Left hindlimb (tissue), 1 donor: ENCODE measurements at regions not wholly inside any gene's neighbourhood (a gene's known extent, or its start where the extent isn't known, plus 50 kb on each side); places are given as distances from the start of the nearest gene placed in this dataset.

Experiments
- DNase-seq: peaks from one replicate; pipeline ENCODE4 v3.0.0-alpha.2; 2018

DNA sequence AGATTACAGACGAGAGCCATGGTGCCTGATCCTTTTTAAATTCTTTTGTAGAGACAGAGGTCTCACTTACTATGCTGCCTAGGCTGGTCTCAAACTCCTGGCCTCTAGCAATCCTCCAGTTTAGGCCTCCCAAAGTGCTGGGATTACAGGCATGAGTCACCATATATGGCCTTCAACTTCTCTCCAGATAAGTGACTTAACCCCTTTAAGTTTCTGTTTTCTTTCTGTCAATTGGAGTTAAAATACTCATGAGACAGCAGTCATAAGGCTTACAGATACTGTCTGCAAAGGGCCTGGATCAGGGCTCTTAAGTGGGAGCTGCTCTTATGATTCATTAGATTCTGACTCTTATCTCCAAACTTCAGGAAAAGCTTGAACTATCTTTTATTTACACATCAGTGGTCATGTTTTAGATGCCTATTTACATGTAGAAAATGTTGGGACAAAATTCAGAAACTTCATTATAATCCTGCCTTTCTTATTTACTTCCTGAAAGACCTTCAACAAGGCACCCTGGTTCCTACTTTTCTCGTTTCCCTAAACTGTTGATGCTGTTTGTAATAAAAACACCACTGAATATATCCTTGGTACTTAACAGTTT is 271.5 kb upstream of the TBX3 start:
- DNase-seq, result no peak

- no peak for DNase-seq
Observed at GRCh38 chr12:114954511-114955055, 270.6 kb upstream of the TBX3 start.

DNA sequence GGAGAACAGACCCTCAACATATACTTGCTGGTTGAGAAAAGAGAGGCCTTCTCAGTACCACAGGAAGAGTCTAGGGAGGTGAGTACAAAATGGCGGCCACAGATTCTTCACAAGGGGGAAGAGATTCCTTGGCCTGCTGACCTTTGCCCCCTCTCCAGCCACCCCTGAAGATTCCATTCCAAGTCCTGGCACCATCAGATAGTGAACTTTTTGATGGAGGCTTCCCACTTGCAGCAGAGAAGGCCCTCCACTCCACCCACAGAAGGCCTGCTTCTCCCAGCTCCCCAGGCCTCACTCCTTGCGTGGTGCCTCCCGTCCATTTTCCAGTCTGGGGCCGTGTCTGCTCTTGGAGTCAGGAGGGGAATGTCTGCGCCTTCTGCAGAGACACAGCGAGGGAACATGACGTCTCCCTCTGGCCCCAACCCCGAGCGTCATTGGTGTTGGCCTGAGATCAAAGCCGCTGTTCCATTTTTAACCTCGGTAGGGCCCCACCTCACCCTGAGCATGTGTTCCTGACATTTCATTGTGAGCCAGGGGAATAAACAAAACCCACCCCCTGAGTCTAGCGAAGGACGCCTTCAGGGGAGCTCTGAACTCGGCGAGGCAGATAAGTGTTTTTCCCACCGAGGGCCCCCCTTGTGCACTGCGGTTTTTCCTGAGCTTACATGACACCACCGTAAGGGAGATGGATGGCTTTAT is 268.7 kb upstream of the TBX3 start:
- DNase-seq, result peak; percentile 69

GRCh38 chr12:114949058-114949820 is 265.3 kb upstream of the TBX3 start:
- no peak for DNase-seq

GRCh38 chr12:114945351-114945750 is 261.4 kb upstream of the TBX3 start:
- DNase-seq, result no peak

DNA sequence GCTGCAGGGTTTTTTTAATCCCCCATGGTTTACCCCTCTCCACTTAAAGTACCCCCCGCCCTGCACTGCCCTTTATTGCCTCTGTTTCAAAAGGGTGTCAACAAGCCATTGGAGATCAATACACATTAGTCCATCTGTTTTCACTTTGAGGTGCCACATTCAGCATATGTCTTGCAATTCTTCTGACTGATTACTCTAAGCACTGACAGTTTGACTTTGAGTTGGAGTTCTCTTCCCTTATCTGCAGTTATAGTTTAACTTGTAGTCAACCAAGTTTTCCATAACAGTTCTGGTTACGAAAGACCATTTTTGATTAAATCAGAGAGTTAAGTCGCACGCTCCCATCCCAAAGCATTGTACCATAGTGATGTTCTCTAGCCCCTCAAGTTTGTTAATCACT is 260.8 kb upstream of the TBX3 start:
- no peak for DNase-seq

GRCh38 chr12:114943601-114944000 is 259.6 kb upstream of the TBX3 start:
- no peak for DNase-seq

- no peak for DNase-seq
Observed at GRCh38 chr12:114938487-114939210, 254.7 kb upstream of the TBX3 start.

- DNase-seq, result no peak
Observed at GRCh38 chr12:114936148-114937079, 252.4 kb upstream of the TBX3 start.

DNA sequence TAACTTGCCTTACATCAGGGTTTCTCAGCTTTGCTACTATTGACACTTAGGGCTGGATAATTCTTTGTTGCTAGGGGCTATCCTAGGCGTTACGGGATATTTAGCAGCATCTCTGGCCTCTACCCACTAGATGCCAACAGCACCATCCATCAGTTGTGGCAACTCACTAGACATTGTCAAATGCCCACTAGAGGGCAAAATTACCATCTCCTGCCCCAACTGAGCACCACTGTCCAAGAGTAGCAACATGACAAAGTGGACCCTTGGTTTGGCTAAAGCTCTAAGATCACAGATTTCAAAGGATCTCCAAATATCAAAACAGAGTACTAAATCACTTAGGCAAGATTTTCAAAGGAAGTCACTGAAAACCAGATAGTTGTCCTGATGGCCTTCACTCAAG is 251.7 kb upstream of the TBX3 start:
- DNase-seq, result no peak

DNA sequence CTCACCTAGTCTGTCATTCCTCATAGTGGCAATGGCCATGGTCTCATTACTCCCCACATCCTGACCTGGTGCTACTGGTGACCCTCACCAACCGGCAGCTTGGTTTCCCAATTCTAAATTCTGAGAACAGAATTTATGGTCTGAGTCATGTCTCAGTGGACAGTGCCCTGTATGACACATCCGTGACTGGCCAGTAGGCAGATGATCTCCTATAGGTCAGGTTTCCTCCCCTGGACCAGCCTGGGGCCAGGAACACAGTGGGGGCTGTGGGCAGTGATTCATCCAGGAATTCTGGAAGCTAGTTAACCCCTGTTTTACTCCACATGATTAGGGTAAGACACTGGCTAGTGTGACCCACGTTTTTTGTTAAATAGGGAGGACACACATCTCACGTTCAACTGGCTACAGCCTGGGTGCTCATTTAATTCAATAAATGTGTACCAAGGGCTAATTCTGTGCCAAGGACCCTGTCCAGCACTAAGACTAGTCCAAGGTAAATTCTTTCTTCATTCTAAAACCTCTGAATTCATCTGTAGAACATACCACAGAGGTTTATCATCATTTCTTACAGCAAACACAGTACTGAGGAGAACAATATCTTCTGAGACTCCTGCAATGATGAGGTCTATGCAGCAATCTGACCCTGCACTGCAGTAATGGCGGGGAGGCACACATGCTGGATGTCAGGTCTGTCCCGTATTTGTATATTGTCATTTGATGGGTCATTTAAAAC is 249.6 kb upstream of the TBX3 start:
- no peak for DNase-seq

DNA sequence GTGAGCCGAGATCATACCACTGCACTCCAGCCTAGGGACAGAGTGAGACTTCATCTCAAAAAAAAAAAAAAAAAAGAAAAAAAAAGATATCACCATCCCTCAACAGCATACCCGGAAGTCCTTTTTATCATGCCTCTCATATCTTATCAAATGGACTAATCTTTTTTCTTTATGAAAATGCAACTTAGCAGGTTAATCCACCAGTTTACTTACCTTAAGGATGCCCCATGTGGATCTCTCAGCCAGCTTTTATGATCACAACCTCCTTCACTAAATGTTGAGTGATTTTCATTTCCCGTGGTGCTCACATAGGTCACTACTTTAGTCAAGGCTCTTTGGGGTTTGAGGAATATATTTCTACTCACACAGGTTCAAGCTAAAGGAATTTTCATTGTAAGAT is 248.8 kb upstream of the TBX3 start:
- DNase-seq, result no peak

- no peak for DNase-seq
Observed at GRCh38 chr12:114931025-114931424, 247.1 kb upstream of the TBX3 start.

DNA sequence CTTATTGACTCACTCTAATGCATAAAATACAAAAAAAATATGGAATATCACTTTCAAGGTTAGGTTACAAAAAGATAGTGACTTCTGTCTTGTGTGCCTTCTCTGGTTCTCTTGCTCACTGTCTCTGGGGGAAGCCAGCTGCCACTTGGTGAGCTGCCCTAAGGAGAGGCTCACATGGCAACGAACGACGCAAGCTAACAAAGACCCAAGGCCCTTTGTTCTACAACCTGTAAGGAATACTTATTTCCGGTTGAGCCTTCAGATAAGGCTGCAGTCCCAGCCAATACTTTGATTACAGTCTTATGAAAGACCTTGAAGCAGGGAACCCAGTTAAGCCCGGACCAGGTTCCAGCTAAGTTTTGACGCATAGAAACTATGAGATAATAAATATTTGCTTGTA is 242.4 kb upstream of the TBX3 start:
- DNase-seq, result no peak

- no peak for DNase-seq
Observed at GRCh38 chr12:114924946-114925475, 241.0 kb upstream of the TBX3 start.

DNA sequence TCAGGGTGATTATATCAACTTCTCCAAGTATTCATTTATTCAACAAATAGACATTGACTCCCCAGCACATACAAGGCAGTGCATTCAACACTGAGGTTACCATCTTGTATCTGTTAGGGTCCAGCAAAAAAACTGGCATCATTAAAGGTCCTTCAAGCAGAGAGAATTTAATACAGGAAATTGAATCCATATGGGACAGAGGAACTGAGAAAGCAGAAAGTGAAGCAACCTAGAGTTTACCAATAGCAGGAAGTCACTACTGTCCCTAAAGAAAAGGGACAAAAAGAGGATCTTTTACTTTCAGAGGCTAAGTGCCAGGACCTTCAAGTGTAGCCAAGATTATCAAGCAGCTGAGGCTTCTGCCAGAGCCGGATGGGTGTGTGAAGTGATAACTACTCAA is 237.8 kb upstream of the TBX3 start:
- no peak for DNase-seq

- DNase-seq, result peak; percentile 37
Observed at GRCh38 chr12:114920771-114921554, 237.0 kb upstream of the TBX3 start.

DNA sequence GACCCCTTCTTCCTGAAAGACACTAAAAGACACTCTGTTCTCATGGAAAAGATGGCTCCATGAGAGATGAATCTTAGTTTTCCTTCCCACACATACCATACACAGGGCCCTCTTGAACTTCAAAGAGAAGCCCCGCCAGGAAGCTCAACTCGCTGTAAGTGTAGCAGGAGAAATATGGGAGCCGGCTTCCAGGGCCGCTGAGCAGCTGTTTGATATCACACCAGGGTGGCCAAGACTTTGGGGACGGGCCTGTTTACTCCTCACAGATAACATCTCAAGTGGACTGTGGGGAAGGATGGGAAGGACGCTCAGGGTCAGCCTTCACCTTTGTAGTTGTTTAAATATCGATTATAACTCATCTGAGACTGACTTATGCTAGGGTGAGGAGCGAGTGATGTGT is 235.5 kb upstream of the TBX3 start:
- no peak for DNase-seq

GRCh38 chr12:114918535-114919233 is 234.7 kb upstream of the TBX3 start:
- no peak for DNase-seq

DNA sequence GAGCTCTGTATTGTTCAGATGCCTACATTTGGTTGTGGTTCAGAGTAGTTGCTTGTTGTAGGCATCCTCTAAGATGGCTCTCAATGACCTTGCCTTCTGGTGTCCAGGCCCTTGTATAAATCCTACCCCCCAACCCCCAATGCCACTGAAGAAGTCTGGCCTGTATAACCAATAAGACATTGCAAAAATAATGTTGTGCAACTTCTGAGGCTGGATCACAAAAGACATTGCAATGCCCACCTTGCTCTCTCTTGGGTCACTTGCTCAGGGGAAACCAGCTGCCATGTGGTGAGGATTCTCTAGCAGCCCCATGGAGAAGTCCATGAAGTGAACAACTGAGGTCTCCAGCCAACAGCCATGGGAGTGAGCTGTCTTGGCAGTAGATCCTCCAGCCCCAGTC is 234.0 kb upstream of the TBX3 start:
- no peak for DNase-seq
